ENCODE measurements at regions not wholly inside any gene's neighbourhood (a gene's known extent, or its start where the extent isn't known, plus 50 kb on each side); places are given as distances from the start of the nearest gene placed in this dataset.
"Not testable (repeated sequence)": the region's sequence is repeated elsewhere in the genome, so short reads cannot be mapped to it uniquely, and the experiment has no call there.

- no peak for TF ChIP-seq CTCF (IDR thresholded peaks at IDR 0.05; ENCODE audit: low read depth, low read length, missing control alignments)
- H3K4me3 ChIP-seq (ENCODE audit: low read depth, low read length), result no peak overlapping the region
- no peak for DNase-seq (ENCODE audit: low read depth)
Measured at GRCh38 chr9:17888066-17888465, 309.2 kb downstream of the SH3GL2 start.

GRCh38 chr9:17888964-17889363 lies 310.1 kb downstream of the SH3GL2 start:
- H3K4me3 ChIP-seq (ENCODE audit: low read depth, low read length); DNase-seq (ENCODE audit: low read depth): not testable (repeated sequence)

- no peak overlapping the region for H3K4me3 ChIP-seq (ENCODE audit: low read depth, low read length)
- DNase-seq (ENCODE audit: low read depth), result no peak
- TF ChIP-seq CTCF (IDR thresholded peaks at IDR 0.05; ENCODE audit: low read depth, low read length, missing control alignments), result no peak
Measured at GRCh38 chr9:17894501-17895160, 315.8 kb downstream of the SH3GL2 start.

GRCh38 chr9:17900606-17901005 lies 321.7 kb downstream of the SH3GL2 start:
- no peak for DNase-seq (ENCODE audit: low read depth)
- H3K4me3 ChIP-seq (ENCODE audit: low read depth, low read length), result no peak overlapping the region
- TF ChIP-seq CTCF (IDR thresholded peaks at IDR 0.05; ENCODE audit: low read depth, low read length, missing control alignments), result no peak

- no peak overlapping the region for H3K4me3 ChIP-seq (ENCODE audit: low read depth, low read length)
- no peak for TF ChIP-seq CTCF (IDR thresholded peaks at IDR 0.05; ENCODE audit: low read depth, low read length, missing control alignments)
- no peak for DNase-seq (ENCODE audit: low read depth)
Measured at GRCh38 chr9:17905366-17905765, 326.5 kb downstream of the SH3GL2 start.

GRCh38 chr9:17905781-17906175 lies 326.9 kb downstream of the SH3GL2 start:
- no peak for DNase-seq (ENCODE audit: low read depth)
- no peak overlapping the region for H3K4me3 ChIP-seq (ENCODE audit: low read depth, low read length)
- no peak for TF ChIP-seq CTCF (IDR thresholded peaks at IDR 0.05; ENCODE audit: low read depth, low read length, missing control alignments)

- H3K4me3 ChIP-seq (ENCODE audit: low read depth, low read length), result no peak overlapping the region
- DNase-seq (ENCODE audit: low read depth), result no peak
- no peak for TF ChIP-seq CTCF (IDR thresholded peaks at IDR 0.05; ENCODE audit: low read depth, low read length, missing control alignments)
Measured at GRCh38 chr9:17906176-17906840, 327.4 kb downstream of the SH3GL2 start.
